ENCODE measurements at regions not wholly inside any gene's neighbourhood (a gene's known extent, or its start where the extent isn't known, plus 50 kb on each side); places are given as distances from the start of the nearest gene placed in this dataset.

- H4K20me1 ChIP-seq (ENCODE audit: insufficient read depth, low read length), result no peaks in the 10 kb centered on the region
- no peaks in the 10 kb centered on the region for H3K36me3 ChIP-seq (ENCODE audit: insufficient read depth, low read length)
- H3K79me2 ChIP-seq (ENCODE audit: insufficient read depth, low read length), result no peaks in the 10 kb centered on the region
- H3F3A ChIP-seq (ENCODE audit: insufficient read depth, low read length), result no peaks in the 10 kb centered on the region
- no peaks in the 10 kb centered on the region for H3K4me1 ChIP-seq (ENCODE audit: insufficient read depth, low read length, severe bottlenecking)
- no peak overlapping the region for H3K27ac ChIP-seq (ENCODE audit: low read depth, low read length, poor library complexity, severe bottlenecking)
- H3K9me2 ChIP-seq (ENCODE audit: low read depth, low read length), result no peaks in the 10 kb centered on the region
- no peaks in the 10 kb centered on the region for H3K27me3 ChIP-seq (ENCODE audit: insufficient read depth, low read length)
- H3K9ac ChIP-seq (ENCODE audit: low read length), result no peak overlapping the region
- no peak overlapping the region for H2AFZ ChIP-seq (ENCODE audit: low read length)
- no peak overlapping the region for H3K4me2 ChIP-seq (ENCODE audit: low read length)
- H3K9me3 ChIP-seq (ENCODE audit: low read length), result no peaks in the 10 kb centered on the region
- no peak overlapping the region for H3K4me3 ChIP-seq (ENCODE audit: low read depth, low read length, poor library complexity, severe bottlenecking)
- TF ChIP-seq, protein P1, sequence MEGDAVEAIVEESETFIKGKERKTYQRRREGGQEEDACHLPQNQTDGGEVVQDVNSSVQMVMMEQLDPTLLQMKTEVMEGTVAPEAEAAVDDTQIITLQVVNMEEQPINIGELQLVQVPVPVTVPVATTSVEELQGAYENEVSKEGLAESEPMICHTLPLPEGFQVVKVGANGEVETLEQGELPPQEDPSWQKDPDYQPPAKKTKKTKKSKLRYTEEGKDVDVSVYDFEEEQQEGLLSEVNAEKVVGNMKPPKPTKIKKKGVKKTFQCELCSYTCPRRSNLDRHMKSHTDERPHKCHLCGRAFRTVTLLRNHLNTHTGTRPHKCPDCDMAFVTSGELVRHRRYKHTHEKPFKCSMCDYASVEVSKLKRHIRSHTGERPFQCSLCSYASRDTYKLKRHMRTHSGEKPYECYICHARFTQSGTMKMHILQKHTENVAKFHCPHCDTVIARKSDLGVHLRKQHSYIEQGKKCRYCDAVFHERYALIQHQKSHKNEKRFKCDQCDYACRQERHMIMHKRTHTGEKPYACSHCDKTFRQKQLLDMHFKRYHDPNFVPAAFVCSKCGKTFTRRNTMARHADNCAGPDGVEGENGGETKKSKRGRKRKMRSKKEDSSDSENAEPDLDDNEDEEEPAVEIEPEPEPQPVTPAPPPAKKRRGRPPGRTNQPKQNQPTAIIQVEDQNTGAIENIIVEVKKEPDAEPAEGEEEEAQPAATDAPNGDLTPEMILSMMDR (IDR thresholded peaks at IDR 0.05; ENCODE audit: low read length), result no peak
- TF ChIP-seq EZH2 (IDR thresholded peaks at IDR 0.05; ENCODE audit: borderline replicate concordance, low read length), result no peak
Observed at GRCh38 chr6:115817161-115817560, 243.5 kb downstream of the FRK start.

GRCh38 chr6:115814907-115815306 lies 245.8 kb downstream of the FRK start:
- no peaks in the 10 kb centered on the region for H3K9me2 ChIP-seq (ENCODE audit: low read depth, low read length)
- no peaks in the 10 kb centered on the region for H3K27me3 ChIP-seq (ENCODE audit: insufficient read depth, low read length)
- H3K79me2 ChIP-seq (ENCODE audit: insufficient read depth, low read length), result no peaks in the 10 kb centered on the region
- no peak overlapping the region for H3K4me2 ChIP-seq (ENCODE audit: low read length)
- H3K9me3 ChIP-seq (ENCODE audit: low read length), result no peaks in the 10 kb centered on the region
- H3K27ac ChIP-seq (ENCODE audit: low read depth, low read length, poor library complexity, severe bottlenecking), result no peak overlapping the region
- H3F3A ChIP-seq (ENCODE audit: insufficient read depth, low read length), result no peaks in the 10 kb centered on the region
- H4K20me1 ChIP-seq (ENCODE audit: insufficient read depth, low read length), result no peaks in the 10 kb centered on the region
- no peak overlapping the region for H3K9ac ChIP-seq (ENCODE audit: low read length)
- H3K4me1 ChIP-seq (ENCODE audit: insufficient read depth, low read length, severe bottlenecking), result no peaks in the 10 kb centered on the region
- no peak overlapping the region for H2AFZ ChIP-seq (ENCODE audit: low read length)
- H3K4me3 ChIP-seq (ENCODE audit: low read depth, low read length, poor library complexity, severe bottlenecking), result no peak overlapping the region
- TF ChIP-seq EZH2 (IDR thresholded peaks at IDR 0.05; ENCODE audit: borderline replicate concordance, low read length), result no peak
- TF ChIP-seq, protein P1 (IDR thresholded peaks at IDR 0.05; ENCODE audit: low read length), result no peak
- no peaks in the 10 kb centered on the region for H3K36me3 ChIP-seq (ENCODE audit: insufficient read depth, low read length)

GRCh38 chr6:115811541-115811940 lies 249.2 kb downstream of the FRK start:
- H3K79me2 ChIP-seq (ENCODE audit: insufficient read depth, low read length), result no peaks in the 10 kb centered on the region
- H2AFZ ChIP-seq (ENCODE audit: low read length), result no peak overlapping the region
- no peaks in the 10 kb centered on the region for H3F3A ChIP-seq (ENCODE audit: insufficient read depth, low read length)
- no peaks in the 10 kb centered on the region for H3K36me3 ChIP-seq (ENCODE audit: insufficient read depth, low read length)
- H3K4me3 ChIP-seq (ENCODE audit: low read depth, low read length, poor library complexity, severe bottlenecking), result no peak overlapping the region
- H3K9me3 ChIP-seq (ENCODE audit: low read length), result no peaks in the 10 kb centered on the region
- H3K27ac ChIP-seq (ENCODE audit: low read depth, low read length, poor library complexity, severe bottlenecking), result no peak overlapping the region
- no peak overlapping the region for H3K4me2 ChIP-seq (ENCODE audit: low read length)
- no peaks in the 10 kb centered on the region for H3K27me3 ChIP-seq (ENCODE audit: insufficient read depth, low read length)
- TF ChIP-seq, protein P1 (IDR thresholded peaks at IDR 0.05; ENCODE audit: low read length), result no peak
- TF ChIP-seq EZH2 (IDR thresholded peaks at IDR 0.05; ENCODE audit: borderline replicate concordance, low read length), result no peak
- no peaks in the 10 kb centered on the region for H3K4me1 ChIP-seq (ENCODE audit: insufficient read depth, low read length, severe bottlenecking)
- H3K9ac ChIP-seq (ENCODE audit: low read length), result no peak overlapping the region
- no peaks in the 10 kb centered on the region for H4K20me1 ChIP-seq (ENCODE audit: insufficient read depth, low read length)
- H3K9me2 ChIP-seq (ENCODE audit: low read depth, low read length), result no peaks in the 10 kb centered on the region

Measured in OCI-LY1 (cell line).